H1 (cell line): ENCODE measurements at regions not wholly inside any gene's neighbourhood (a gene's known extent, or its start where the extent isn't known, plus 50 kb on each side); places are given as distances from the start of the nearest gene placed in this dataset.

Source experiments
- CREB1 ChIP-seq: IDR thresholded peaks from 2 replicates; pipeline ENCODE4 v1.6.1; 2012; ENCODE audit warnings: inconsistent platforms
- EP300 ChIP-seq, 2 experiments: IDR thresholded peaks; 1 replicate in 1 of 2; 2 replicates in 1 of 2; pipeline ENCODE4 v1.6.1; 2011 to 2012; ENCODE audit warnings: low read depth in 2 of 2, low read length in 2 of 2, mild to moderate bottlenecking in 2 of 2, borderline replicate concordance in 1 of 2, inconsistent platforms in 1 of 2, moderate library complexity in 1 of 2
- TAF1 ChIP-seq: IDR thresholded peaks from 2 replicates; pipeline ENCODE4 v1.6.1; 2011; ENCODE audit warnings: mild to moderate bottlenecking, low read depth, low read length
- TF ChIP-seq, protein P1 (sequence below), 3 experiments: IDR thresholded peaks; 1 replicate in 2 of 3; 2 replicates in 1 of 3; pipeline versions ENCODE4 v1.5.1 to v1.6.1; 2011; ENCODE audit warnings: low read length in 3 of 3, mild to moderate bottlenecking in 3 of 3, inconsistent platforms in 2 of 3, low read depth in 1 of 3, moderate library complexity in 1 of 3; ENCODE audit not compliant: insufficient read depth in 1 of 3; ENCODE audit errors: control extremely low read depth in 1 of 3

DNA sequence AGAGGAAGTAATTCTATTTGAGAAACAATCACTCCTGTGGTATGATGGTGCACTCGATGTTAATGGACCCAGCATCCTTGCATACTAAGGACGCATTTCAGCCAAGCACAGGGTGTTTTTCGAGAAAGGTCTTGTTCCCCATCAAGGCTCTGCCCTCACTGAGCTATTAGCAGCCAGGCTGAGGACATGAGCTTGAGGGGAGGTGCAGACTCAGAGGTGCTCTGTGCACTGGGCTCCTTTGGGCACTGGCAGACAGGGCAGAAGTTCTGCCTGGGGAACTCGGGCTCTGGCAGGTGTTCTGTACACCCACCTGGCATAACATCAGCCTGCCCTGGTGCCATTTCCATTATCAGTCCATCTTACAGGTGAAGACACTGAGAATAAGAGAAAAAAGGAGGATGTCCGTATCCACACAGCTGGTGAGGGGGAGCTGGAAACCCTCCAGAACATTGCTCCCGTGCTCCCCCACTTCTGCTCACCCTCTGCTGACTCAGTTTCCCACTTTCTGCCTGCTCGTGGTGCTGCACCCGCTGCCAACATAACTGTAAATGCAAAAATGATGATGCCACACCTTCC lies 92.7 kb upstream of the RET start:
- TF ChIP-seq, protein P1, sequence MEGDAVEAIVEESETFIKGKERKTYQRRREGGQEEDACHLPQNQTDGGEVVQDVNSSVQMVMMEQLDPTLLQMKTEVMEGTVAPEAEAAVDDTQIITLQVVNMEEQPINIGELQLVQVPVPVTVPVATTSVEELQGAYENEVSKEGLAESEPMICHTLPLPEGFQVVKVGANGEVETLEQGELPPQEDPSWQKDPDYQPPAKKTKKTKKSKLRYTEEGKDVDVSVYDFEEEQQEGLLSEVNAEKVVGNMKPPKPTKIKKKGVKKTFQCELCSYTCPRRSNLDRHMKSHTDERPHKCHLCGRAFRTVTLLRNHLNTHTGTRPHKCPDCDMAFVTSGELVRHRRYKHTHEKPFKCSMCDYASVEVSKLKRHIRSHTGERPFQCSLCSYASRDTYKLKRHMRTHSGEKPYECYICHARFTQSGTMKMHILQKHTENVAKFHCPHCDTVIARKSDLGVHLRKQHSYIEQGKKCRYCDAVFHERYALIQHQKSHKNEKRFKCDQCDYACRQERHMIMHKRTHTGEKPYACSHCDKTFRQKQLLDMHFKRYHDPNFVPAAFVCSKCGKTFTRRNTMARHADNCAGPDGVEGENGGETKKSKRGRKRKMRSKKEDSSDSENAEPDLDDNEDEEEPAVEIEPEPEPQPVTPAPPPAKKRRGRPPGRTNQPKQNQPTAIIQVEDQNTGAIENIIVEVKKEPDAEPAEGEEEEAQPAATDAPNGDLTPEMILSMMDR (IDR thresholded peaks at IDR 0.05; ENCODE audit: control extremely low read depth in 1 of 3, insufficient read depth in 1 of 3, low read depth in 1 of 3, low read length in 3 of 3) = no peak
- TF ChIP-seq TAF1 (no peak), EP300 (IDR thresholded peaks at IDR 0.05; ENCODE audit: borderline replicate concordance in 1 of 2, low read depth in 2 of 2, low read length in 2 of 2) (no peak), CREB1 (no peak)
